GM12878 (cell line): ENCODE measurements at regions not wholly inside any gene's neighbourhood (a gene's known extent, or its start where the extent isn't known, plus 50 kb on each side); places are given as distances from the start of the nearest gene placed in this dataset.

Experiments
- ATAC-seq: fragments of 200-7000 bp; cut with Tn5 transposase; 3 replicates; pipeline ENCODE4 v1.9.1; 2020; ENCODE audit warnings: mild to moderate bottlenecking, moderate library complexity
- BruUV-seq: library from RNA; stranded (reverse); fragments of 400-500 nt; replicated peaks from 2 replicates; lab custom pipeline; 2021; lab: Mats Ljungman, UMichigan
- CTCF ChIA-PET: fragments of 300-600 bp; sonication (Branson Sonifier 250); formaldehyde crosslinking; extraction: SDS; loops from one replicate; lab custom pipeline; 2021; ENCODE audit warnings: inconsistent platforms; lab: Yijun Ruan, JAX
- POLR2A ChIA-PET: fragments of 350-600 bp; formaldehyde crosslinking; extraction: SDS; loops from one replicate; lab custom pipeline; 2021; ENCODE audit warnings: inconsistent platforms; lab: Charles Lee
- RAD21 ChIA-PET: fragments of 300-600 bp; sonication (Branson Sonifier 250); formaldehyde crosslinking; loops from one replicate; lab custom pipeline; 2023; ENCODE audit warnings: antibody characterized with exemption; ENCODE audit not compliant: unreplicated experiment; lab: Charles Lee
- SMC1A ChIA-PET: fragments of 300-600 bp; sonication (Branson Sonifier 250); formaldehyde crosslinking; loops from one replicate; lab custom pipeline; 2023; ENCODE audit not compliant: unreplicated experiment, uncharacterized antibody; lab: Charles Lee
- DNase-seq: peaks from one replicate; pipeline ENCODE4 v3.0.0-alpha.2; 2011; ENCODE audit warnings: low read depth, low spot score
- FAIRE-seq: peaks from 3 replicates; lab custom pipeline; 2011; peaks lifted over from hg19 to GRCh38; lab: Jason Lieb, UNC
- H2AFZ ChIP-seq: 2 replicates; pipeline ENCODE4 v1.6.0; 2011; ENCODE audit warnings: low read depth, low read length, control low read depth; ENCODE audit not compliant: control insufficient read depth
- H3K27ac ChIP-seq: 2 replicates; pipeline ENCODE4 v1.5.1; 2011; ENCODE audit warnings: control low read depth; ENCODE audit not compliant: control insufficient read depth, insufficient read depth
- H3K27me3 ChIP-seq, 2 experiments: replicated peaks in 1 of 2; 2 replicates each; pipeline versions ENCODE4 v1.6.0 to v1.6.1; 2011; ENCODE audit warnings: low read length in 1 of 2; ENCODE audit not compliant: control insufficient read depth in 2 of 2, insufficient read depth in 2 of 2
- H3K36me3 ChIP-seq, 2 experiments: 2 replicates each; pipeline ENCODE4 v1.5.1; 2011; ENCODE audit warnings: low read length in 1 of 2; ENCODE audit not compliant: control insufficient read depth in 2 of 2, insufficient read depth in 2 of 2
- H3K4me1 ChIP-seq: 2 replicates; pipeline ENCODE4 v1.6.1; 2011; ENCODE audit warnings: mild to moderate bottlenecking, low read length, moderate library complexity, mixed read lengths; ENCODE audit not compliant: control insufficient read depth, insufficient read depth
- H3K4me2 ChIP-seq: 2 replicates; pipeline ENCODE4 v1.6.0; 2011; ENCODE audit warnings: control low read depth; ENCODE audit not compliant: control insufficient read depth, insufficient read depth
- H3K4me3 ChIP-seq: fragments of 200-600 bp; sonication (generic); 2 replicates; pipeline ENCODE4 v1.5.1; 2016
- H3K79me2 ChIP-seq: 2 replicates; pipeline ENCODE4 v1.6.0; 2011; ENCODE audit warnings: low read length; ENCODE audit not compliant: control insufficient read depth, insufficient read depth
- H3K9ac ChIP-seq: 2 replicates; pipeline ENCODE4 v1.8.0; 2011; ENCODE audit warnings: low read length, control low read depth, mixed read lengths; ENCODE audit not compliant: control insufficient read depth, insufficient read depth
- H3K9me3 ChIP-seq: replicated peaks from 3 replicates; pipeline ENCODE4 v1.5.1; 2011; ENCODE audit warnings: mild to moderate bottlenecking, low read length; ENCODE audit not compliant: control insufficient read depth, insufficient read depth
- H4K20me1 ChIP-seq: 2 replicates; pipeline ENCODE4 v1.6.0; 2011; ENCODE audit not compliant: control insufficient read depth, insufficient read depth
- CBX3 ChIP-seq: fragments of 200-600 bp; sonication (generic); IDR thresholded peaks from 2 replicates; pipeline ENCODE4 v1.6.1; 2016; ENCODE audit warnings: low read depth, borderline replicate concordance
- JUNB ChIP-seq: IDR thresholded peaks from 2 replicates; pipeline ENCODE4 v1.6.1; 2016; ENCODE audit warnings: antibody characterized with exemption, mild to moderate bottlenecking
- NR2C1 ChIP-seq: fragments of 450-650 bp; IDR thresholded peaks from 2 replicates; pipeline ENCODE4 v1.6.1; 2017; ENCODE audit warnings: antibody characterized with exemption, mild to moderate bottlenecking, moderate library complexity
- ZBTB4 ChIP-seq: fragments of 450-650 bp; formaldehyde crosslinking; IDR thresholded peaks from 2 replicates; pipeline ENCODE4 v1.4.0; 2022; ENCODE audit warnings: mild to moderate bottlenecking, moderate library complexity
- WGBS: methylation state at CpG from one replicate; pipeline ENCODE4 v1.1.6; 2016; ENCODE audit warnings: low lambda C conversion rate; ENCODE audit not compliant: insufficient replicate concordance, insufficient coverage; ENCODE audit errors: missing lambda C conversion rate; 5-methylcytosine and 5-hydroxymethylcytosine counted together
- in situ Hi-C: fragments of 300-500 bp; cut with MboI; formaldehyde crosslinking; loops from 9 replicates; pipeline ENCODE4 v1.14.3; 2018; ENCODE audit warnings: mixed read lengths
- intact Hi-C: fragments of 100-400 bp; cut with micrococcal nuclease; formaldehyde crosslinking; loops from one replicate; pipeline ENCODE4 v1.14.2; 2022; ENCODE audit not compliant: unreplicated experiment
- TF ChIP-seq, protein P1 (sequence below): IDR thresholded peaks from 2 replicates; pipeline ENCODE4 v1.6.1; 2011; ENCODE audit warnings: mild to moderate bottlenecking, low read depth, low read length, moderate library complexity; ENCODE audit not compliant: insufficient replicate concordance
- TF ChIP-seq, protein P2 (sequence below): fragments of 150-350 bp; IDR thresholded peaks from 2 replicates; pipeline ENCODE4 v1.6.1; 2016; ENCODE audit warnings: low read depth, low read length
- TF ChIP-seq, protein P3 (sequence below): IDR thresholded peaks from 2 replicates; pipeline ENCODE4 v1.6.1; 2012; ENCODE audit warnings: mild to moderate bottlenecking, low read depth, low read length

GRCh38 chr4:36420111-36420679, 138.8 kb downstream of the DTHD1 start (continued):
- TF ChIP-seq, protein P1, sequence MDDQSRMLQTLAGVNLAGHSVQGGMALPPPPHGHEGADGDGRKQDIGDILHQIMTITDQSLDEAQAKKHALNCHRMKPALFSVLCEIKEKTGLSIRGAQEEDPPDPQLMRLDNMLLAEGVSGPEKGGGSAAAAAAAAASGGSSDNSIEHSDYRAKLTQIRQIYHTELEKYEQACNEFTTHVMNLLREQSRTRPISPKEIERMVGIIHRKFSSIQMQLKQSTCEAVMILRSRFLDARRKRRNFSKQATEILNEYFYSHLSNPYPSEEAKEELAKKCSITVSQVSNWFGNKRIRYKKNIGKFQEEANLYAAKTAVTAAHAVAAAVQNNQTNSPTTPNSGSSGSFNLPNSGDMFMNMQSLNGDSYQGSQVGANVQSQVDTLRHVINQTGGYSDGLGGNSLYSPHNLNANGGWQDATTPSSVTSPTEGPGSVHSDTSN = no peak
- no peak for TF ChIP-seq ZBTB4 (CRISPR knock-in tag)

DNA sequence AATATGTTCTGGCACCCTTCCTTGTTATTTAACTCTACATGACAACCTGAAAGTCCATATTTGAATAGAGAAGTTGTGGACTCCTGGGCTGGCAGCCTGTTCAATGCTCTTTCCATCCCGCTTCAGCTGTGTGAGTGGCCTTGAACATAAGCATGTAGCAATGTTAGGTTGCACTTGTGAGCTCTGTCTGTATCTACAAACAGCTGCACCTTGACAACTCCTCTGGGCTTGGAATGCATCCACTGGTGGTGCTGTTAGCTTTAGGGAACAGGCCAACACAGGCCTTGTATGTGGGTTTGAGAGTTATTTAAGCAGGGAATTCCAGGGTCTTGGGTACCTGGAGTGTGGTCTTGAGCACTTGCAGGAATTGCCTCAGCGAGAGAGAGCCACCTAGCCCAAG, 141.2 kb downstream of the DTHD1 start:
- ATAC-seq (no peak), FAIRE-seq (no peak), DNase-seq (no peak)
- intact Hi-C loops (no loop called here), in situ Hi-C loops (no loop called here)
- H3K27ac ChIP-seq = no peak overlapping the region
- H3K4me3 ChIP-seq = no peak overlapping the region
- TF ChIP-seq, protein P2, sequence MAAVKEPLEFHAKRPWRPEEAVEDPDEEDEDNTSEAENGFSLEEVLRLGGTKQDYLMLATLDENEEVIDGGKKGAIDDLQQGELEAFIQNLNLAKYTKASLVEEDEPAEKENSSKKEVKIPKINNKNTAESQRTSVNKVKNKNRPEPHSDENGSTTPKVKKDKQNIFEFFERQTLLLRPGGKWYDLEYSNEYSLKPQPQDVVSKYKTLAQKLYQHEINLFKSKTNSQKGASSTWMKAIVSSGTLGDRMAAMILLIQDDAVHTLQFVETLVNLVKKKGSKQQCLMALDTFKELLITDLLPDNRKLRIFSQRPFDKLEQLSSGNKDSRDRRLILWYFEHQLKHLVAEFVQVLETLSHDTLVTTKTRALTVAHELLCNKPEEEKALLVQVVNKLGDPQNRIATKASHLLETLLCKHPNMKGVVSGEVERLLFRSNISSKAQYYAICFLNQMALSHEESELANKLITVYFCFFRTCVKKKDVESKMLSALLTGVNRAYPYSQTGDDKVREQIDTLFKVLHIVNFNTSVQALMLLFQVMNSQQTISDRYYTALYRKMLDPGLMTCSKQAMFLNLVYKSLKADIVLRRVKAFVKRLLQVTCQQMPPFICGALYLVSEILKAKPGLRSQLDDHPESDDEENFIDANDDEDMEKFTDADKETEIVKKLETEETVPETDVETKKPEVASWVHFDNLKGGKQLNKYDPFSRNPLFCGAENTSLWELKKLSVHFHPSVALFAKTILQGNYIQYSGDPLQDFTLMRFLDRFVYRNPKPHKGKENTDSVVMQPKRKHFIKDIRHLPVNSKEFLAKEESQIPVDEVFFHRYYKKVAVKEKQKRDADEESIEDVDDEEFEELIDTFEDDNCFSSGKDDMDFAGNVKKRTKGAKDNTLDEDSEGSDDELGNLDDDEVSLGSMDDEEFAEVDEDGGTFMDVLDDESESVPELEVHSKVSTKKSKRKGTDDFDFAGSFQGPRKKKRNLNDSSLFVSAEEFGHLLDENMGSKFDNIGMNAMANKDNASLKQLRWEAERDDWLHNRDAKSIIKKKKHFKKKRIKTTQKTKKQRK = no peak
- TF ChIP-seq, protein P3, sequence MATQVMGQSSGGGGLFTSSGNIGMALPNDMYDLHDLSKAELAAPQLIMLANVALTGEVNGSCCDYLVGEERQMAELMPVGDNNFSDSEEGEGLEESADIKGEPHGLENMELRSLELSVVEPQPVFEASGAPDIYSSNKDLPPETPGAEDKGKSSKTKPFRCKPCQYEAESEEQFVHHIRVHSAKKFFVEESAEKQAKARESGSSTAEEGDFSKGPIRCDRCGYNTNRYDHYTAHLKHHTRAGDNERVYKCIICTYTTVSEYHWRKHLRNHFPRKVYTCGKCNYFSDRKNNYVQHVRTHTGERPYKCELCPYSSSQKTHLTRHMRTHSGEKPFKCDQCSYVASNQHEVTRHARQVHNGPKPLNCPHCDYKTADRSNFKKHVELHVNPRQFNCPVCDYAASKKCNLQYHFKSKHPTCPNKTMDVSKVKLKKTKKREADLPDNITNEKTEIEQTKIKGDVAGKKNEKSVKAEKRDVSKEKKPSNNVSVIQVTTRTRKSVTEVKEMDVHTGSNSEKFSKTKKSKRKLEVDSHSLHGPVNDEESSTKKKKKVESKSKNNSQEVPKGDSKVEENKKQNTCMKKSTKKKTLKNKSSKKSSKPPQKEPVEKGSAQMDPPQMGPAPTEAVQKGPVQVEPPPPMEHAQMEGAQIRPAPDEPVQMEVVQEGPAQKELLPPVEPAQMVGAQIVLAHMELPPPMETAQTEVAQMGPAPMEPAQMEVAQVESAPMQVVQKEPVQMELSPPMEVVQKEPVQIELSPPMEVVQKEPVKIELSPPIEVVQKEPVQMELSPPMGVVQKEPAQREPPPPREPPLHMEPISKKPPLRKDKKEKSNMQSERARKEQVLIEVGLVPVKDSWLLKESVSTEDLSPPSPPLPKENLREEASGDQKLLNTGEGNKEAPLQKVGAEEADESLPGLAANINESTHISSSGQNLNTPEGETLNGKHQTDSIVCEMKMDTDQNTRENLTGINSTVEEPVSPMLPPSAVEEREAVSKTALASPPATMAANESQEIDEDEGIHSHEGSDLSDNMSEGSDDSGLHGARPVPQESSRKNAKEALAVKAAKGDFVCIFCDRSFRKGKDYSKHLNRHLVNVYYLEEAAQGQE = no peak
- TF ChIP-seq NR2C1 (no peak), JUNB (no peak), CBX3 (no peak)
- no peaks in the 10 kb centered on the region for H3K27me3 ChIP-seq
- RAD21 ChIA-PET = interaction anchor here (0.9 to 1.5 kb wide), 2 partner anchors 113 to 129 kb away, joined by 3 to 5 read pairs; no protein-coding TSS in a partner anchor
- H4K20me1 ChIP-seq = no peaks in the 10 kb centered on the region
- no peaks in the 10 kb centered on the region for H3K4me1 ChIP-seq
- no peaks in the 10 kb centered on the region for H3K9me3 ChIP-seq
- no peak overlapping the region for H3K9ac ChIP-seq
- no peaks in the 10 kb centered on the region for H3K79me2 ChIP-seq
- CTCF ChIA-PET = interaction anchor here (0.5 to 1.8 kb wide), 5 partner anchors 8 to 962 kb away, joined by 3 to 4 read pairs (median 3); no protein-coding TSS in a partner anchor
- H3K4me2 ChIP-seq = no peak overlapping the region
- WGBS = 5% methylated on average over 2 of the region's 2 CpGs
- no TSS peak for BruUV-seq
- no peaks in the 10 kb centered on the region for H3K36me3 ChIP-seq
- POLR2A ChIA-PET = no interaction called here
- no peak overlapping the region for H2AFZ ChIP-seq
- SMC1A ChIA-PET = interaction anchor here (0.9 to 2.2 kb wide), 6 partner anchors 9 to 180 kb away, joined by 3 to 7 read pairs (median 4); no protein-coding TSS in a partner anchor
